HG03521 (cell line): ENCODE measurements at regions not wholly inside any gene's neighbourhood (a gene's known extent, or its start where the extent isn't known, plus 50 kb on each side); places are given as distances from the start of the nearest gene placed in this dataset.

Experiments used
- ATAC-seq: cut with Tn5 transposase; IDR thresholded peaks from one replicate; pipeline ENCODE4 v1.9.1; 2021; ENCODE audit warnings: mild to moderate bottlenecking, moderate library complexity; ENCODE audit not compliant: unreplicated experiment

GRCh38 chr6:90435207-90435899, 138.7 kb upstream of the BACH2 start:
- no peak for ATAC-seq

- no peak for ATAC-seq
These were observed 137.5 kb upstream of the BACH2 start for GRCh38 chr6:90434094-90434493.

DNA sequence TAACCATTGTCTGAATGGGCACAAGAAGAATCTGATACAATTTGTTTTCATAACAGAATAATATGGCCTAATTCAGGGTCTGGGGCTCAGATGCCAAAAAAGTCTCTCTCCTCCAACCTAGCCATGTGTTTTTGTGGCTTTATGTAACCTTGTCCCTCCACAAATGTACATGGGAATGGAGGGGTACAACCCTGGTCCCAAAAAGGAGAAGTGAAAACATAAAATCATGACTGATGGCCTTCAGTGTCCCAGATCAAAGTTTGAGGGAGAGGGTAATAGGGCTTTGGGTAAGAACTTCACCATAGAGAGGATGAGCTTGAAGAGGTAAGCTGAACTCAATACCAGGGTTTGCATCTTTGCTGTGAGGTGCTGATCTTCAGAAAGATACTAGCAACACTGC, 136.3 kb upstream of the BACH2 start:
- no peak for ATAC-seq

- no peak for ATAC-seq
These were observed 135.6 kb upstream of the BACH2 start for GRCh38 chr6:90432041-90432775.

DNA sequence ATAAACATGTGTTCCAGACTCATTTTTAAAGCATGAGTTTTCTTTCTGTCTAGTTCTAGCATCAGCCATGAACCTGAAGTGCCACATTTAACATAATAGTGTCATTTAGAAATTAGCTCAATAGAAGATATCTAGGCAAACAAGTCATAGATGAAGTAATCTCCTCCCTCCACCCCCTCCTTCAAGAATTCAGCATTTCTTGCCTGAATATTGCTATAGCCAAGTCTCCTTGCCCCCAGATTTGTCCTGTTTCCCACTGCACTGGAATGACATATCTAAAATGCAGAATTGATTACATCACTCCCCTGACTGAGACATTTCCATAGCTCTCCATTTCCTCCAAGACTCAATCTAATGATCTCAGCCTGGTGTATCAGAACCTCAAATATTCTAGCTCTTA, 134.9 kb upstream of the BACH2 start:
- ATAC-seq: no peak

GRCh38 chr6:90429713-90430112, 133.1 kb upstream of the BACH2 start:
- no peak for ATAC-seq

- ATAC-seq: no peak
These were observed 131.9 kb upstream of the BACH2 start for GRCh38 chr6:90428514-90428913.

DNA sequence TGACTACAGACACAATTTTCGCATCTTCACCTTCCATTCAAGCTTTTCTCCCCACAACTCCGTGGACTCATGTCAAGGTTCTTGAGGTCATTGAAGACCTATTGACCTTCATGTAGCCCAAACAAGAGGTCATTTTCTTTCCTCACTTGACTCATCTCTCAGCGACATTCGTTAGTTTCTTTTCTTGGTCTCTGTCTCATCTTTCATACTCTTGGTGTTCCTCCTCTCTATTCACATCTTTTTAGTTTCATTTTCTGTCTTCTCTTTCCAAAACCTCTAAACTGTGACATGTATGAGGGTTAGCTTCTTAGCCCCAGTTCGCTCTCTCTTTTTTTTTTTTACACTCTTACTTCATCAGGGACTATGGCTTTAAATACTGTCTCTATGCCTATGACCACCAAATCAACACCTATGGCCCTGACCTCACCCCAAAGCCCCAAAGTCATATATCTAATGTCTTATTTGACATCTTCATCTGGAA, 128.6 kb upstream of the BACH2 start:
- peak; percentile 93 for ATAC-seq

DNA sequence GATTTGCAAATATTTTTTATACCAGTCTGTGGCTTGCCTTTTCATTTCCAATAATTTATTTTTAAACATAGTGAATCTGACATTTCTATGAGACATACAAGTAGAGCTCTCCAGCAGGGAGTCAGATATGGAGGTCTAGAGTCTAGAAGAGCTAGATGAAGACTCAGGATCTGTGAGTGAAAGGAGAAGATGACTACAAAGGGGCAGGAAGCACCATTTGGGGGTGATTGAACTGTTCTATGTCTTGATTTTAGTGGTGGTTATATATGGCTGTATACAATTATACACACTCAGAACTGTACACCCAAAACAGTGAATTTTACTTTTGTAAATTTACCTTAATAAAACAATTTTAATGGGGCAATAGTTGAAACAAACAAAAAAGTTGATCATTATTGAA, 127.9 kb upstream of the BACH2 start:
- no peak for ATAC-seq

DNA sequence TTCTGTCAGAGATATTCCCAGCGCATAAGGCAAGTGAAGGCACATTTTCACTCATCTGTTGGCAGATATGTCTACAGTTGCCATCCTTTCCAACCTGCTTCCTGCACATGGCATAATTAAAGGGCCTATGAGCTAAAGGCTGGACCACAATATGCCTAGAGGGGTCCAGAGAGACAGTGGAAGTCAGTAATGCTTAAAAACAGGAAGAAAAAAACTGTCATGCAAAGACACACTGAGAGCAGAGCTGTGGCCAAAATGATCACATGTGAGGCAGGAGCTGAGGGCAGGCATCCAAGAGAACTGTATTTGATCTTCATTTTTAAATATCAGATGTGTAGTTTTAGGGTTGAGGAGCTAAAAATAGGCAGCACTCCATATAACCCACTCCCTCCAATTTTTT, 125.0 kb upstream of the BACH2 start:
- ATAC-seq: no peak

- no peak for ATAC-seq
These were observed 123.9 kb upstream of the BACH2 start for GRCh38 chr6:90420500-90420899.

DNA sequence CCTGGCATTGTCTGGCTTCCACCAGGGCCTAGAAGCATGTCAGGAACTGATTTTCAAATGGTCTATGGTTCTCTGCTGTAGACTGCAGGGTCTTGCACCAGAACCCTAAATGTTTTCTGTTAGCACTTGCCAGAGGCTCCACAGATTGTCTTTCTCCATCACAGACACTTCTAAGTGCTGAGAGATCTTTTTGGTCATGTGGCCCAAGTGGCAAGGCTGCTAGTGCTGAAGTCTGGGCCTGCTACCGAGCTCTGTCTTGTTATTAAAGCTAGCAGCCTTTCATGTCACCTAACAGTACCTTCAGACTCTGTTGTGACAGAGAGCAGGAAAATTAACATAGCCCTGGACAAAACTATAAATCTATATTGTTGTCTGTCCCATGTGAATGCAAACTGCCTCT, 120.7 kb upstream of the BACH2 start:
- ATAC-seq: no peak

DNA sequence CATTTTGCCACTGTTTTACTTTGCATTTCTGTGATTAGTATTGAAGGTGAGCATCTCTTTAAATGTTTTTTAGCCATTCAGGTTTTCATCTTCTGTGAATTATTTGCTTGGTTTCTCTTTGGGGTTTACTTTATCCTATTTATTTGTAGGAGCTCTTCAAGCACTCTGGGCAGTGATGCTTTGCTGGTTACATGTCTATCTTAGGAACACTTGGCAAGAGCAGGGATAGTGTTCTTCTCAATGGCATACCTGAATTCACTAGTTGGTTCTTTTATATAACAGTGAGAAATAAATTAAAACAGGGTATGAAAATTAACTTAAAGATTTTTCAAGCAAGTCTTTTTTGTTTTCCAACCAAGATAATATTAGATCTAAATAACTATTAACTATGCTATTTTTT, 119.7 kb upstream of the BACH2 start:
- ATAC-seq: no peak

DNA sequence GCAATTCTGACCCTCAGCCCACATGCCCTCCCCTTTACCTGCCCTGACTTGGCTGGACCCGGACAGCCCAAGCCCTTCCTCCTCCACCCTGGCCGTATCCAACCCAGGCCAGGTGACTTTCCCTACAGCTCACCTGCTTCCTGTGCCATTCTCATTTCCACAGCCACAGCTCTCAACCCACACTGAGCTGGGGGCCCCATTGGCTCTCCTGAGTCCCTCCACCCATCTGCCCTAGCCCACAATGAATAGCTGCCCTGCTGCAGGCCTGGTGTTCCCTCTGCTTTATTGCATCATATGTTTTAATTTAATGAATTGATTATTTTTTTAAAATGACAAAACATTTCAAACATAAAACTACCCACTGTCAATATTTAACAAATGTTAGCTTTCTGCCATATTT, 118.5 kb upstream of the BACH2 start:
- no peak for ATAC-seq

- no peak for ATAC-seq
These were observed 117.7 kb upstream of the BACH2 start for GRCh38 chr6:90414352-90414751.

DNA sequence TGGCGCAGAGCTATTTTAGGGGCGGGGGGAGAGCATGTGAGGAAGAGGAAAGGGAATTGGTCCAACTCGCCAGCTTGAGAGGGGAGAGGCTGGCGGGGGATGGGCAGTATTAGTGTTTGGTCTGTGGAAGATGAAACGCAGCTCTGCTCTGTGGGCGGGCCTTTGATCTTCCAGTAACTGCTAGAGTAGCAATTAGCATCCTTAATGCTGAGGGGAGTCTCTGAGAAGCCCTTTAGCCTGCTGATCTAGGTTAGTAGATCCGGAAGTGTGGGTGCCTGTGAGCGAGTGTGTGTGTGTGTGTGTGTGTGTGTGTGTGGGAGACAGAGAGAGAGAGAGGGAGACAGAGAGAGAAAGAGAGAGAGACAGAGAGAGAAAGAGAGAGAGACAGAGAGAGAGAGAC, 117.2 kb upstream of the BACH2 start:
- no peak for ATAC-seq

GRCh38 chr6:90413396-90413795, 116.8 kb upstream of the BACH2 start:
- no peak for ATAC-seq

GRCh38 chr6:90412538-90413369, 116.1 kb upstream of the BACH2 start:
- ATAC-seq: no peak

DNA sequence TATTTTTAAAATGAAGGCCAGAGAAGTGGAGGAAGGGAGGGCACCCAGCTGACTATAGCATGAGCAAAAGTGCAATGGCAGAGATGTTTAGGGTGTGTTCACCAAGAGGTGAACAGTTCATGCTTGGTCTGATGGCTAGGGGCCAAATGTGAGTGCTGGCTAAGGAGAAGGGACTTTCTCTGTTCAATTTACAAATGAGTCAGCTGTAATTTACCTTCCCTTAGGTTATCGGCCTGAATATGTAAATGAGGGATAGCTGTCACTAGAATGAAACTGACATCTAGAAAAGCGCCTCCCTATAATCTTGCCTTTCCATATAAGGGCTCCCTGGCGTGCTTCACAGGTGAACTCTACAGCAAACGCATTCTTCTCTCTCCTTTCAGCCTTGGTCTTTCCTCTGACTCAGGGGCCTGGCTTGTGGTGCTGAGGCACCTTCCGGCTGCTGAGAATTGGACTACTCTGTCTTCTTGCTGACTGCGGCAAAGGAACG, 114.7 kb upstream of the BACH2 start:
- peak; percentile 83 for ATAC-seq

- ATAC-seq: no peak
These were observed 113.1 kb upstream of the BACH2 start for GRCh38 chr6:90409700-90410099.

- ATAC-seq: no peak
These were observed 110.3 kb upstream of the BACH2 start for GRCh38 chr6:90406957-90407356.
